Ishikawa (cell line): ENCODE measurements at regions not wholly inside any gene's neighbourhood (a gene's known extent, or its start where the extent isn't known, plus 50 kb on each side); places are given as distances from the start of the nearest gene placed in this dataset.

Experiments
- CEBPB ChIP-seq: IDR thresholded peaks from 2 replicates; pipeline ENCODE4 v1.6.1; 2012
- CREB1 ChIP-seq: IDR thresholded peaks from 2 replicates; pipeline ENCODE4 v1.6.1; 2012; ENCODE audit warnings: low read depth
- EGR1 ChIP-seq: IDR thresholded peaks from 2 replicates; pipeline ENCODE4 v1.6.1; 2012
- EP300 ChIP-seq: IDR thresholded peaks from 2 replicates; pipeline ENCODE4 v1.6.1; 2012; ENCODE audit warnings: borderline replicate concordance
- FOXM1 ChIP-seq: IDR thresholded peaks from 2 replicates; pipeline ENCODE4 v1.6.1; 2012; ENCODE audit warnings: low read depth, borderline replicate concordance
- NFIC ChIP-seq: IDR thresholded peaks from 2 replicates; pipeline ENCODE4 v1.6.1; 2012
- RAD21 ChIP-seq: IDR thresholded peaks from 2 replicates; pipeline ENCODE4 v1.6.1; 2012; ENCODE audit warnings: low read depth
- TAF1 ChIP-seq: IDR thresholded peaks from 2 replicates; pipeline ENCODE4 v1.6.1; 2012; ENCODE audit warnings: low read depth, mild to moderate bottlenecking
- TCF12 ChIP-seq: IDR thresholded peaks from 2 replicates; pipeline ENCODE4 v1.6.1; 2012; ENCODE audit warnings: low read depth
- TEAD4 ChIP-seq: IDR thresholded peaks from 2 replicates; pipeline ENCODE4 v1.6.1; 2012
- YY1 ChIP-seq: IDR thresholded peaks from 2 replicates; pipeline ENCODE4 v1.6.1; 2012; ENCODE audit warnings: low read depth
- ZBTB7A ChIP-seq: IDR thresholded peaks from 2 replicates; pipeline ENCODE4 v1.6.1; 2012; ENCODE audit warnings: low read depth
- TF ChIP-seq, protein P1 (sequence below): IDR thresholded peaks from 2 replicates; pipeline ENCODE4 v1.6.1; 2012
- TF ChIP-seq, protein P2 (sequence below): IDR thresholded peaks from 2 replicates; pipeline ENCODE4 v1.6.1; 2012; ENCODE audit warnings: low read depth, mild to moderate bottlenecking
- TF ChIP-seq, protein P3 (sequence below): IDR thresholded peaks from 2 replicates; pipeline ENCODE4 v1.6.1; 2012

DNA sequence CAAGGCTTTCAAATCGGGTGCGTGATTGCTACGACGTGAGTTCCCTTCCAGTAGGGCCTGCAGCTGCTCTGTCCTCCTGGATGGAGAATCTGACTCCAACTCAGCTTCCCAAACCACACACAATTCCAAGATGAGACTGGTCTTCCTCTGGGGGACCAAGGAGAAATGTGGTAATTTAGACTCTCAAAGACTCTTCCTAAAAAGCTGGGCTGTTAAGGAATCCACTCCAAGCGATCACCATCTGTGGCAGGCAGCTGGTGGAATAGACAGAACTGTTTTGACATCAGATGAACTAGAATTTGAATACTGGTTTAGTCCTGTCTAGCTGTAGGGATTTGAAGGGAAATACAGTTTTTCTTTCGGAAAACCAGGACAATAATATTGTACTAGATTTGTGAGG lies 130.7 kb upstream of the KLF4 start:
- TF ChIP-seq FOXM1 (no peak), RAD21 (no peak), TAF1 (no peak), TEAD4 (no peak), NFIC (no peak), EP300 (no peak), CEBPB (no peak), CREB1 (no peak)

DNA sequence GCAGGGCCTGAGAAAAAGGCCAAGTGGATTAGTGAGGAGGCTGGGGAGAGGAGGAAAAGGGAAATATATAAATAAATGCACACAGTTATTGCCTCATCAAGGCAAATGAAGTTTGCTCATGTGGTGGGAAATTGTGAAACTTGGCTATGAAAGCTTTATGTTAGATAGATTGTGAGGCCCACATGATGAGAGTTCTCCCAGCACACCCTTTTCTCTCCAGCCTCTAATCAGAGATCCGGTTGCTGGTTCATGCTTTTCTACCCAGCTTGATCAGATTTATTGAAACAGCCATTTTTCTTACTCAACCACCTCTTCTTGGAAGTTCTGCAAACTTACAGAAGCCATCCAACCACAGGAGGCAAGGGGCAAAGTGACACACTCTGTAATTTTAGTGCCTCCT lies 125.8 kb upstream of the KLF4 start:
- no peak for TF ChIP-seq ZBTB7A
- TF ChIP-seq, protein P1, sequence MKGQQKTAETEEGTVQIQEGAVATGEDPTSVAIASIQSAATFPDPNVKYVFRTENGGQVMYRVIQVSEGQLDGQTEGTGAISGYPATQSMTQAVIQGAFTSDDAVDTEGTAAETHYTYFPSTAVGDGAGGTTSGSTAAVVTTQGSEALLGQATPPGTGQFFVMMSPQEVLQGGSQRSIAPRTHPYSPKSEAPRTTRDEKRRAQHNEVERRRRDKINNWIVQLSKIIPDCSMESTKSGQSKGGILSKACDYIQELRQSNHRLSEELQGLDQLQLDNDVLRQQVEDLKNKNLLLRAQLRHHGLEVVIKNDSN = no peak
- TF ChIP-seq, protein P2, sequence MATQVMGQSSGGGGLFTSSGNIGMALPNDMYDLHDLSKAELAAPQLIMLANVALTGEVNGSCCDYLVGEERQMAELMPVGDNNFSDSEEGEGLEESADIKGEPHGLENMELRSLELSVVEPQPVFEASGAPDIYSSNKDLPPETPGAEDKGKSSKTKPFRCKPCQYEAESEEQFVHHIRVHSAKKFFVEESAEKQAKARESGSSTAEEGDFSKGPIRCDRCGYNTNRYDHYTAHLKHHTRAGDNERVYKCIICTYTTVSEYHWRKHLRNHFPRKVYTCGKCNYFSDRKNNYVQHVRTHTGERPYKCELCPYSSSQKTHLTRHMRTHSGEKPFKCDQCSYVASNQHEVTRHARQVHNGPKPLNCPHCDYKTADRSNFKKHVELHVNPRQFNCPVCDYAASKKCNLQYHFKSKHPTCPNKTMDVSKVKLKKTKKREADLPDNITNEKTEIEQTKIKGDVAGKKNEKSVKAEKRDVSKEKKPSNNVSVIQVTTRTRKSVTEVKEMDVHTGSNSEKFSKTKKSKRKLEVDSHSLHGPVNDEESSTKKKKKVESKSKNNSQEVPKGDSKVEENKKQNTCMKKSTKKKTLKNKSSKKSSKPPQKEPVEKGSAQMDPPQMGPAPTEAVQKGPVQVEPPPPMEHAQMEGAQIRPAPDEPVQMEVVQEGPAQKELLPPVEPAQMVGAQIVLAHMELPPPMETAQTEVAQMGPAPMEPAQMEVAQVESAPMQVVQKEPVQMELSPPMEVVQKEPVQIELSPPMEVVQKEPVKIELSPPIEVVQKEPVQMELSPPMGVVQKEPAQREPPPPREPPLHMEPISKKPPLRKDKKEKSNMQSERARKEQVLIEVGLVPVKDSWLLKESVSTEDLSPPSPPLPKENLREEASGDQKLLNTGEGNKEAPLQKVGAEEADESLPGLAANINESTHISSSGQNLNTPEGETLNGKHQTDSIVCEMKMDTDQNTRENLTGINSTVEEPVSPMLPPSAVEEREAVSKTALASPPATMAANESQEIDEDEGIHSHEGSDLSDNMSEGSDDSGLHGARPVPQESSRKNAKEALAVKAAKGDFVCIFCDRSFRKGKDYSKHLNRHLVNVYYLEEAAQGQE = no peak
- no peak for TF ChIP-seq TAF1
- no peak for TF ChIP-seq EGR1

DNA sequence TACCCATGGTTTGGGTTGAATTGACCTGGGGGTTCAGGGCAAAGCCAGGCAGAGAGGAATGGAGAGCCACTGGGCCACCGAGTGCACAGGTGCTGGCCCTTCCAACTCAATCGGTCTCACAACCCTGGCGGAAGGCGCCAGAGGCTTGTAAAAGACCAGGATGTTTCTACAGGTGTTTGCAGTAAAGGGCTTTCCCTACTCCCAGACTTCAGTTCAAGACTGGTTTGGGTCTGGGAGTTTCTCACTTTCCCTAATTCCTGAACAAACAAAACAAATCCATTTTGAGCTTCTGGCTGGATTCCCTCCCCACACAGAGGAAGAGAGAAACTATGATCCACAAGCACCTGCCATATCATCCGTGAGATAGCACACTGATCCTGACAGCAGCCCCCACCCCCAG lies 125.2 kb upstream of the KLF4 start:
- TF ChIP-seq, protein P2 = no peak
- TF ChIP-seq EGR1 (no peak), RAD21 (no peak), TCF12 (no peak)

DNA sequence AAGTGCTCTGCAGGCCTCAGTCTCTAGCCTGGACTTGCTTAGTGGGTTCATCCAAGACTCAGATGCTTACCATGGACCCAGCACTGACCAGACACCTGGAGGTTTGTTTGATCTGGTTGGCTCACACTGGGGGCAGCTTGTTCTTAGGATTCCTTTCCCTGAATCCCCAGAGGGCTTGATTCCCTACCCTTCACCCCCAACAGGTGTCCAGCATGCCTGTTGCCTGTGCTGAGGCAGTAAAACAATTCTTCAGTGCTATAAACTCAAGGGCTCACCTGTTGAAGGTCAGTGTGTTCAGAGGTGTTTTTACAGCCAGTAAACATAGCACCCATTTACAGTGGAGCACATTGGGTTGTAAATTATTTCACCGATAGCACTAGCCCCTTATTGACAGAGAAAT lies 123.8 kb upstream of the KLF4 start:
- no peak for TF ChIP-seq EGR1
- TF ChIP-seq EP300 = no peak
- TF ChIP-seq RAD21 = no peak
- TF ChIP-seq TCF12 = no peak
- TF ChIP-seq, protein P1 = no peak
- no peak for TF ChIP-seq TAF1
- TF ChIP-seq CEBPB = no peak
- TF ChIP-seq, protein P2 = no peak
- TF ChIP-seq YY1 = no peak
- TF ChIP-seq ZBTB7A = no peak
- TF ChIP-seq NFIC = no peak
- no peak for TF ChIP-seq FOXM1
- no peak for TF ChIP-seq CREB1
- TF ChIP-seq, protein P3, sequence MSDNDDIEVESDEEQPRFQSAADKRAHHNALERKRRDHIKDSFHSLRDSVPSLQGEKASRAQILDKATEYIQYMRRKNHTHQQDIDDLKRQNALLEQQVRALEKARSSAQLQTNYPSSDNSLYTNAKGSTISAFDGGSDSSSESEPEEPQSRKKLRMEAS = no peak
- no peak for TF ChIP-seq TEAD4

DNA sequence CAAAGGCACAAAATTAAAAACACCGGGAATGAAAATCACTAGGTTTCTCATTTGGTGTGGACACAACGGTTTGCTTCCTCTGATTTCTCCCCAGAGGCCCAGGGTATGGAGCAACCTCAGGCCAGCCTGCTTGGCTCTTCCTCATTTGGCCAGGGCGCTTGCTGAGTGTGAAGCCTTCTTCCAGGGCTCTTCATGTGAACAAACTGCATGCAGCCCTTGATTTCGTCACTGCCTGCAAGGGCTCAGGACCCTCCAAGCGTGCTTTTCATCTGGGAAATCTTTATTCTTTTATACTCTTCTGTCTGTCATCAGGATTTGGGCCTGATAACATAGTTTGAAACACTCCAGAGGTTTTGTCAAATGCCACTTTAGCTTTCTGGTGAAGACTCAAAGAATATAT lies 122.6 kb upstream of the KLF4 start:
- TF ChIP-seq, protein P1 = no peak
- no peak for TF ChIP-seq ZBTB7A
- no peak for TF ChIP-seq TAF1
- TF ChIP-seq EGR1 = no peak
- no peak for TF ChIP-seq CEBPB
- no peak for TF ChIP-seq CREB1
- TF ChIP-seq, protein P2 = no peak
- no peak for TF ChIP-seq NFIC
- no peak for TF ChIP-seq EP300
- TF ChIP-seq RAD21 = no peak
